ENCODE measurements at regions not wholly inside any gene's neighbourhood (a gene's known extent, or its start where the extent isn't known, plus 50 kb on each side); places are given as distances from the start of the nearest gene placed in this dataset.
"Not testable (repeated sequence)": the region's sequence is repeated elsewhere in the genome, so short reads cannot be mapped to it uniquely, and the experiment has no call there.

DNA sequence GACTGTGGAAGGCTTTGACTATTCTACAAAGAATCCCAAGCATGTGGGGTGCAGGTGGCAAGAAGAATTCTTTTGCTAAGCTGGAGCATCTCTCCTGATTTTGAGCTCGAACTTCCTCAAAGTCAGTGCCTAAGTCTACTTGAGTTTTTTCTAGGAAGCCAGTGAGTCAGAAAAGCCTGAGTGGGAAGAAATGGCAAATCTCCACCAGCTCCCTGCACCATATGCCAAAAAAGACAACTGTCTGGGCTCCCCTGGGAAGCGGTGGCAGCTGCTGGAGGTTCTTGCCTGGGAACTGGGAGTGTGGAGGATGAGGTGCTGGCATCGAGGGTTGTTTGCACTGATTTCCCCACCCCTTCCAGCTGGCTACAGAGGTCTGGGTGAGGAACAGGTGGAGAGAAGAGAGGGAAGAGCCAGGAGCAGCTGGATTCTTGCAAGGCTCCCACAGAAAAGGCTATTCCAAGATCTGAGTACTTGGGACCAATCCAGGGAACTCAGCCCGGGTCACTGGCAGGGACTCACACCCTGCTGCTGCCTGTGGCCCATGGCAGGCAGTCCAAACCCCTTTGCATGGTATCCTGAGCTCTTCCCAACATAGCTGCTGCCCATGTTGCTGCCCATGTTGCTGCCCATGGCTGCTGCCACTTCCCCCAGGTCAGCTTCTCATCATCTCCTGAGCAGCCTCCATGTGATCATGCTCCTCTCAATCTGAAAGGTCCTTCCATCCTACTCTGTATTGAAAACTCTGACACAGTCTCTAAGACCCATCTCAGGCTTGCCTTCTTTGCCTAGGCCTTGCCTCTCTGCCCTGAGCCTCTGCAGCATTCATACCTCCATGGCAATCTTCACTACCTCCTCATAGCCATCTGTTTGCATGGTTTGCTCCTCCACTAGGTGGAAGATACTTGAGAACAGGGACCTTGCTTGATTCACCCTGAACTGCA, 128.3 kb upstream of the SPATS2L start:
- no peak for ATAC-seq

DNA sequence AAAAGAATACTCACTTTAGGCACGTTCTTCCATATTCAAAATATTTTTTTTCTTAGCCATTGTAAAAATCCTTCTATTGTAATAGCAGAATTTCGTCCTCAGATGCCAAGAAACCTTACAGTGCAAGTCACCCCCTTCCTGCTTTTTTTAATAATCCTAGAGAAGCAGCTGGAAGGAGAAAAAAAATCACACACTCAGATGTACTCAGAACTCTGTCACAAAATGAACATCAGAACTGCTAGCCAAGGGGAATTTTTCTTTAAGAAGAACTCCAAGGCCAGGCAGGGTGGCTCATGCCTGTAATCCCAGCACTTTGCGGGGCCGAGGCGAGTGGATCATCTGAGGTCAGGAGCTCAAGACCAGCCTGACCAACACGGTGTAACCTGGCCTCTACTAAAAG, 127.3 kb upstream of the SPATS2L start:
- no peak for ATAC-seq

DNA sequence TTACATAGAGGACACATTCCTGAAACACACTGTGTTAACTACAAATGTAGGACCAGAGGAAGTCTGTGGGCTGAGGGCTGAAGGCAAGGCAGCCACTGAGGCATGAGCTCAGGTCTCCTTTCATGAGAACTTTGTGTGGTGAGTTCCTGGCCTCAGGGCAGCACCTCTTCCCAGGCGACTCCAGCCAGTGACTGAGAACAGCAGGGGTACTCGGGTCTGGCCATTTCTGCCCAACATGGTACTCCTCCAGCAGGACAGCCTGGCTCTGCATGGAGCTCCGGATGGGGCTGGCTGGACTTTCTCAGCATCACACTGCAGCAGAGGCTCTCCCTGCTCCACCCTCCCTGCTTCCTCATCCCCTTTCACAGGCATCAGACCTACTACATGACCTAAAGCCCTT, 125.5 kb upstream of the SPATS2L start:
- ATAC-seq: no peak

DNA sequence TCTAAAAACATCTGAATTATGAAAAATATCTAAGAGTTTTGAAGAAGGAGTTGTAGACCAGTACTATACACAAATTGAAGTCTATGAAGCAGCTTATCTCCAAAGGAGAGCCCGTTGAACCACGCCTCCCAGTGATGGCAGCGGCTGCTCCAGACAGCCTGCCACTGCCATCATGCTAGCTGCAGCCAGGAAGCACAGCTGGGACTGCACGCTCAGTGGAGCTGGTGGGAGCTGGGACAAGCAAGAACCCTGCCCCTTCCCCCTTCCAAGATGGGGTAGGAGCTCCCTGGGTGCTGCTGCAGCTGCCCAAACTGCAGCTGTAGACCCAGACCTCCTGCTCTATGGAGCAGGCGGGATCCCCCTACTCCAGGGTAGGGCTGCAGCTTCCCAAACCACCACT, 124.7 kb upstream of the SPATS2L start:
- ATAC-seq: no peak

DNA sequence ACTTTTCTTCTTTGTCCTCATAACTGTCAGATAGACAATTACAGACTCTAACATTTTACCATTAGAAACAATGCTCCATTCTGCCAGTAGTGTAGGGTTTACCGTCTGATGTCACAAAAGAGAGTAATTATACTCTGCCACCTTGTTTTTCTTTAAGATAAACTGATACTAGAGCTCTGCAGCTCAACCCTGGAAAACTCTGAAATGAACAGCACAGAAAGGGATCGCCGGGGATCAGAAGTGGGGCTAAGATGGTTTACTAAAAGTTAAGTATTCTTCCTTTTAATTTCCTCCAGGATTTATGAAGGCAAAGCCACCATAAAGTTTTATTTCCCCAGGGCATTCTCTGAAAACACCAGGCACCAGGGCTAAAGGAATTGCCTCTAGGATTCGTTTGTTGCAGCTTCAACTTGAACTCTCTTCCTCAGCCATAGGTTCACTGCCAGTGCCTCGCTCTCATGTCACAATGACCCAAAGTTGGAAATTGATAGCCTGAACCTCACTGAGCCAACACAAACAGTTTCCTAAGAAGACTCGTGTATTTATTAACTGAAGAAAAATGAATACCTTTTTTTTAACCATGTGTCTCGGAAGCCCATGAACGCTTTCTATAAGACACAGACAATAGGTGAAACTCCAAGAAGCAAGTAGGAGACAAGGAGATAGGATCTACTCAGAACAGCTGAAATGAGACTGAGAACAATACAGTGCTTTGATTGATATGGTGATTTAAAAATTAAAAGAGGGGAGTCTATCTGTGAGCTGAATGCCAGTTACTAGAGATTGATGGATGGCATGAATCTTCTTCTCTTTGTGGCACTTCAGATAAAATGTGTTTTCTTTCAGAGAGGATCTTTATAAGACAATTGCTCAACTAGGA, 121.5 kb upstream of the SPATS2L start:
- ATAC-seq: no peak

DNA sequence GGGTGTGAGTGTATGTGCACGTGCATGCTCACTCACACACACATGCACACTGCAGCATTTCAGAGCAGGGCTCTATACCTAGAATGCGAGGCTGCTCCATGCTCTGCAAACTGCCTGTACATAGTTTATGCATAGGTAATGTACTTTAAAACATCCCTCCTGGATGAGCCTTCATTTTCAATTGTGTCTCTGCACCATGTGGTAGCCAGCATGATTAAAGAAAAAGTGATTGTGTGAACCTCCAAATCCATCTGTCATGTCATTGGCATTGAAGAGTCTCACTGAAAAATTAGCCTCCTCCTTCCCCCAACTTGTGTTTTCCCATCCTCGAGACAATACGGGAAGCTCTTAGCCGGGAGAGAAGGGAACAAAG, 120.9 kb upstream of the SPATS2L start:
- ATAC-seq: no peak

DNA sequence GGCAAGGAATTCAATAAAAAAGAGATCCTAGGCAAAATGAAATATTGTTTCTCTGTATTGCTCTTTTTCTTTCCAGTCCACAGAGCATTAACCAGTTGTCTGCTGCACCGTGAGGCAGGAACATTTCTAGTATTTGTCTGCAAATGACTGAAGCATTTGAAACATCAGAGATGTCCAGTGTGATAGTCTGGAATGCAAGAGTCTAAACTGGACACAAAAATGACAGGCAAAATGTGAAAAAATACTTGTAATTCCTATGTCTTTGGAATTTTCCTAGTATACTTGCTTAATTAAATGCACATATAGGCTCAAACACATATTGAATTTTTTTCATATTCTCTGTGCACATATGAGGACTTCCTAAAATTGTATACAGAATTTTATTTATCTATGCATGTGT, 120.5 kb upstream of the SPATS2L start:
- no peak for ATAC-seq

DNA sequence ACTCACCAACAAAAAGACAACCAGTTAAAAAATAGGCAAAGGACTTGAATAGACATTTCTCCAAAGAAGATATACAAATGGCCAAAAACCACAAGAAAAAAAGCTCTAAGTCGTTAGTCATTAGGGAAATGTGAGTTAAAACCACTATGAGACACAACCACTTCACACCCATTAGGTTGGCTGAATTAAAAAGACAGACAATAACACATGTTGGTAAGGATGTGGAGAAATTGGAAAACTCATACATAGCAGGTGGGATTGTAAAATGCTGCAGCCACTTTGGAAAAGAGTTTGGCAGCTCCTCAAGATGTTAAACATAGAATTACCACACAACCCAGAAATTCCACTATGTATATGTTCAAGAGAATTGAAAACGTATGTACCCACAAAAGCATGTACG, 117.6 kb upstream of the SPATS2L start:
- ATAC-seq: no peak

DNA sequence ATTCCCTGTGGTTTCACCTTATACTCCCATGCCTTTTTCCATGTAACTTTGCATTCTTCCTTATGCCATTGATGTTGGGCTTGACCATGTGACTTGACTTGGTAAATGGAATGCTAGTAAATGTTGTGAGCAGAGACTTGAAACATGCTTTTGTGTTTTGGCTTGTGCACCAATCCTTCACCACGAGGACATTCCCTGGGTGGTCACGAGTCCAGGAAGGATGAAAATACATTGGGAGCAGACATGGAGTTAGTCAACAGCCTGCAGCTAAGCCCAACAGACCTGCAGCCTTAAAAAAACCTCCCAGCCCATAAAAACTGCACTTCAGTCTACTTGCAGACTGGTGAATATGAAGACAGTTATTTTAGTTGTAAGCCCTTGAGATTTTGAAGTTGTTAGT, 116.5 kb upstream of the SPATS2L start:
- no peak for ATAC-seq

DNA sequence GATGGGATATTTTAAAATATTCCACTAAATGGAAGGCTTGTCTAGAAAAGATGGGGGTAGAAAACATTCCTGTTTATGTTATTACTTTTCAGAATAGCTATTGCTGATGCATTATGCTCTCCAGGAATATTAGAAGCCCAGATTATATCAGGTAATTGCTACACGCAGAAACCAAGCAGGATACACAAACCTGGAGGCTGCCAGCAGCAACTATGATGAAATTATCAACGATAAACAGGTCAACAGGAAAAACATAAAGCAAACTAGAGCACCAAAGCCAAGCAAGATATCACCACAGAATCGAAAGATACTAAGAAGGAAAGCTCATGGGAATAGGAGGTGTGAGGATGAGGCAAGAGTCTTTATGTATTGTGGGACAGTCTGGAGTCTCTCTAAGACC, 113.2 kb upstream of the SPATS2L start:
- ATAC-seq: no peak

DNA sequence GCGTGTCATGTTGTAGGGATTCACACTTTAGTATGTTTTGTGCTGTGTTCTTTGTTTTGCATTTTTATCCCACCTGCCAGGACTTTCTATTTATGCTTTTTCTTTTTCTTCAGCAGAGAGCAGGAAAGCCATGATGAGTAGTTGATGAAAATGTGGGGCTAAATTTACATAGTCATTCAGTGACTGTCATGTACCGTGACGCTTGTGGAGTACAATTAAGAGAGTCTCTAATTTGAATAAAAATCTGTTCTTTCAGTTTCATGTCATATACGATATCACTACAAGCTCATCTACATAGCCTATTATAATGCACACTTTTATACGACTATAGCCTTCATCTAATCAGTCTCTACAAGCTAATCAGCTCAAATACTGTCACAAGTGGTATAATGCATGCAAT, 112.7 kb upstream of the SPATS2L start:
- peak; percentile 78 to 94 for ATAC-seq

DNA sequence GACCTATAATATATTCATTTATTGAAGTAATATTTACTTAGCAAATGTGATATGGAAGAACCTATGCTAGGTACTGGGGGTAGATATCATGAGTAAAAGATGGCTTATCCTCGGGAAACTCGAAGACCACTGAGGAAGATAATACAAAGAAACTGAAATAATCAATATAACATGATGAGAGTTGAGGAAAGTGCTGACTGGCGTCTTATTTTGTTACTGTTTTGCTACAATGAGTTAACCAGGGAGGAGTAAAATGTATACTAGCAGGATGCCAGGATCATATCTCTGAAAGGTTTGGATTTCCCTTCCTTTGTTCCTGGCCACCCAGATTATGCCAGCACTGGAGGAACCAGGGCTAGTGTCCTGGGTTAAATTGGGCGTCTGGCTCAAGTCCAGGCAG, 111.7 kb upstream of the SPATS2L start:
- ATAC-seq: no peak

DNA sequence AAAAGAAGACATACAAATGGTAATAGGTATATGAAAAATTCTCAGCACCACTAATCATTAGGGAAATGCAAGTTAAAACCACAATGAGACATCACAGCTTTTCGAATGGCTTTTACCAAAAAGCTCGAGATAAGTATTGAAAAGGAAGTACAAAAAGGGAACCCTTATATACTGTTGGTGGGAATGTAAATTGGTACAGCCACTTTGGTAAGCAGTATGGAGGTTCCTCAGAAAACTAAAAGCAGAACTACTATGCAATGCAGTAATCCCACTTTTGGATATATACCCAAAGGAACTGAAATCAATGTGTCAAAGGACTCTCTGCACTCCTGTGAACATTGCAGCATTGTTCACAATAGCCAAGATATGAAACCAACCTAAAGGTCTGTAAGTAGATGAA, 107.5 kb upstream of the SPATS2L start:
- no peak for ATAC-seq

DNA sequence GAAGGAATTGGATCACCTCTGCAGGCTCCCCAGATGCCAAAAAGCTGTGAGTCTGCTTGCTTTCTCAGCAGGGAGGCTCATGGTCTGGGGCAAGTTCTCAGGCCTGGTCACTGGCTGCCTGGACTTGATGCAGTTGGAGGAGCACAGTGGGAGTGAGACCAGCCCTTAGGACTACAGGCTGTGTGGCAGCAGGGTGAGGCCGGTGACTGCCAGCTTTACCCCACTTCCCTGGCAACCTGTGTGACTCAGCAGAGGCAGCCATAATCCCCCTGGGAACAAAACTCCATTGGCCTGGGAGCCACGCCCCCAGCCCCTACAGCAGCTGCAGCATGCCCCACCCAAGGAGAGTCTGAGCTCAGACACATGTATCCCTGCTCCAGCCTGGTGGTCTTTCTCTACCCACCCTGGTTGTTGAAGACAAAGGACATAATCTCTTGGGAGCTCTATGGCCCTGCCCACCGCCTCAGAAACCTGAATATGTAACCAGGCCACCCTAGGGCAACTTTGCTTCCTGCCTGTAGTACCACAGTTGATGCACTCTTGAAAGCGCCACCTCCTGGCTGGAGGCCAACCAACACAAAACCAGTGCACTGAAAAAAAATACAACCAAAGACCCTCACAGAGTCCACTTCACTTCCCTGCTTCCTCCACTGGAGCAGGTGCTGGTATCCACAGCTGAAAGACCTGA, 106.8 kb upstream of the SPATS2L start:
- no peak for ATAC-seq

DNA sequence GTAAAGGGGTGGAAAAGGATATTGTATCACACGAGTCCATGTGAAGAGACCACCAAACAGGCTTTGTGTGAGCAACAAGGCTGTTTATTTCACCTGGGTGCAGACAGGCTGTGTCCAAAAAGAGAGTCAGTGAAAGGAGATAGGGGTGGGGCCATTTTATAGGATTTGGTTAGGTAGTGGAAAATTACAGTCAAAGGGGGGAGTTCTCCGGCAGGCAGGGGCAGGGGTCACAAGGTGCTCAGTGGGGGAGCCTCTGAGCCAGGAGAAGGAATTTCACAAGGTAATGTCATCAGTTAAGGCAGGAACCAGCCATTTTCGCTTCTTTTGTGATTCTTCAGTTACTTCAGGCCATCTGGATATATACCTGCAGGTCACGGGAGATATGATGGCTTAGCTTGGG, 104.7 kb upstream of the SPATS2L start:
- not testable (repeated sequence) for ATAC-seq

DNA sequence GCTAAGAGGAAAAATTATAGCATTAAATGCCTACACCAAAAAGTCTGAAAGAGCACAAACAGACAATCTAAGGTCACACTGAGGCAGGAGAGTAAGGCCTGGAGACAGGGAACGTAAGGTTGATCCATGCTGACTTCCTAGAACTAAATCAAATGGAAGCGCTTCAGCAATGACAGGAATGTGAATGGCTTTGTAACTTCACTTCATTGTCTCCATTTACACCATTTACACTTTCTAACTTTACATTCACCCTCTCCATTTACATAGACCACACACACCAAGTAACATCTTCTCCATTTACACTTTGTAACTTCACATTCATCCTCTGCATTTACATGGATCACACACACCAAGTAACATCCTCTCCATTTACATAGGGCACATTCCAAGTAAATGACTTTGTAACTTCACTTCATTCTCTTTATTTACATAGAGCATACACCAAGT, 103.1 kb upstream of the SPATS2L start:
- no peak for ATAC-seq

DNA sequence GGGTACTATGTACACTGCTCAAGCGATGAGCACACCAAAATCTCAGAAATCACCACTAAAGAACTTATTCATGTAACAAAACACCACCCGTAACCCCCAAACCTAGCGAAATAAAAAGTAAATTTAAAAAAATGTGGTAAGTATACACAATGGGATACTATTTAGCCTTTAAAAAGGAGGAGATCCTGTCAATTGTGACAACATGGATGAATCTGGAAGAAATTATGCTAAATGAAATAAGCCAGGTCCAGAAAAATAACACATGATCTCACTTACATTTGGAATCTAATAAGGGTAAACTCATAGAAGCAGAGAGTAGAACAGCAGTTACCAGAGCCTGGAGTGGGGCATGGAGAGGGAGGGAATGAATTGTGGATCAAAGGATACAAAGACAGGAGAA, 98.5 kb upstream of the SPATS2L start:
- no peak for ATAC-seq

DNA sequence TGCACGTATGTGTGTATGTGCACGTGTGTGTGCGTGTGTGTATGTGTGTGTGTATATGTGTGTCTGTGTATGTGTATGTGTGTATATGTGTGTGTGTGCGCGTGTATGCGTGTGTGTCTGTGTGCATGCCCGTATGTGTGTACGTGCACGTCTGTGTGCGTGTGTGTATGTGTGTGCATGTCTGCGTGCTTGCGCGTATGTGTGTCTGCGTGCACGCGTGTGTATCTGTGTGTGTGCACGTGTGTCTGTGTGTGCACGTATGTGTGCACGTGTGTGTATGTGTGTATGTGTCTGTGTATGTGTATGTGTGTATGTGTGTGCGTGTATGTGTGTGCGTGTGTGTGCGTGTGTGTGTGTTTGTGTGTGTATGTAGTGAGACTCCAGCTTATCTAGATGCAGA, 97.5 kb upstream of the SPATS2L start:
- no peak for ATAC-seq

DNA sequence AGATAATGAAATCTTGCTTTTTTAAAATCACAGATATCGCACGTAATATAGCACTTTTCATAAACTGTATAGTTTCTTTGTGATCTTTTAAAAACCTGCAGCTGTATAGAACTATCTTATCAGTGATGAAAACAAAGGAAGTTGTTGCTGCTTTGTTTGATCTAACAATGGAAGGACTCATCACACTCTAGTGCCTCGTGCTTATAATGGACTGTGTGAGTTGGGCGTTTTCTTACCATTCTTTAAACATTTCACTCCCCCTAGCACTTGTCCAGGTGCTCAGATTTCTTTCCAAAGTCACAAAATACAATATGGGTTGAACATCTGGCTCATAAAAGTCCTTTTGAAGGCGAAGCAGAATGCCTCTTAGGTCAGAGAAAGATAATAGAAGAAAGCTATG, 94.8 kb upstream of the SPATS2L start:
- no peak for ATAC-seq

DNA sequence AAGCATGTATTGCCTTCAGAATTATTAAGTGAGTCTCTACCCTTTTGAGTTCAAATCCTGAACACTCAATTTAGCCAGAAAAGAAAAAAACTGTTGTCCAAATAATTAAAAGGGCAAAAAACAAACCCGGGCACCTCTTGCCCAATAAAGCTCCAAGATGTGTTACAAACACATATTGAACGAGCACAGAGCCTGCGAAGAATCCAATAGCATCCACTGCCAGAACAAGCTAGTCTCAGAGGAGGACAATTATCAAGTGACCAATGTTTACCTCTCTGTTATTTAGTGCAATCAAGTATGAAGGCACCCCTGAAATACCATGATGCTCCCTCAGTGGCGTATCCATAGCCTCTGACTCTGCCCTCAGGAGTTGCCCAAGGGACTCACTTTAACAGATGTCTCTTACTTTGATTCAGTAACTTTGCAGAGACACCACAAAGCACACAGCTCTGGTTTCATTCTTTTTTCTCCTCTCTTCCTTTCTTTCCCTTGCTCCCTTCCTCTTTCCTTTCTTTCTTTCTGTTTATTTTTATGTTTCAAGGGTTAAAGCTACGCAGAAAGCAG, 93.5 kb upstream of the SPATS2L start:
- no peak for ATAC-seq

DNA sequence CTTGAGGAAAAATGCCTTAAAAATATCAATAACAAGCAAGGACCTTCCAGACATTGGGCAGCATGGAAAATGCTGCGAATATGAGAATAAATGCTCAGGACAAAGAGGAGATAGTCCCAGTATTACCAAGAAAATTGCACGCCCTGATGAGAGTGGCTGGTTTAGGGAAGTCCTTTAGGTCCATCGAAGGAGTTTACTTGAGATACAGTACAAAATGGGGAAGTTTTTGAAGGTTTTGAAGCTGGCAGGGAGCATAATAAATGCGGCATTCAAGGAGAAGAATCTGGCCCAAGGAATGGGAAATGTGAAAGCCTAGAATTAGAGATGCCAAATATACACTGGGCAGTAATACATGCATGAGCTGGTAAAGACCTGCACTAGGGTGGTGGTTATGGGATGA, 90.2 kb upstream of the SPATS2L start:
- ATAC-seq: no peak

DNA sequence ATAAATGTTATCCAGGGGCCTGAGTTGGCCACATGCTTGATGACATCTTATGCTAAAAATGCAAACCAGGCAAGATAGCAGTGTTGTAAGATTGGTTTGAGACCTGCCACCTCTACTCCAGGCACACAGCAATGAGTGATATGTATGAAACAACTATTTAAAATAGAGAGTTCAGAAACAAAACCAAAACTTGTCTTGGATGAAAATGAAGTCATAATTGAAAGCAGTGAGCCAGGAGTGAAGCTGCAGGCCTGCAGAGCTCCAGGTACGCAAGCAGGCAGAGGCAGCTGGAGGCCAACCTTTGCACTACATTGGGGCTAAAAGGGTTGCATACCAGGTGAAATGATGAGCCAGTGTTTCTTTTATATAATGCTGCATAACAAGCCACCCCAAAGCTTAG, 89.2 kb upstream of the SPATS2L start:
- no peak for ATAC-seq

DNA sequence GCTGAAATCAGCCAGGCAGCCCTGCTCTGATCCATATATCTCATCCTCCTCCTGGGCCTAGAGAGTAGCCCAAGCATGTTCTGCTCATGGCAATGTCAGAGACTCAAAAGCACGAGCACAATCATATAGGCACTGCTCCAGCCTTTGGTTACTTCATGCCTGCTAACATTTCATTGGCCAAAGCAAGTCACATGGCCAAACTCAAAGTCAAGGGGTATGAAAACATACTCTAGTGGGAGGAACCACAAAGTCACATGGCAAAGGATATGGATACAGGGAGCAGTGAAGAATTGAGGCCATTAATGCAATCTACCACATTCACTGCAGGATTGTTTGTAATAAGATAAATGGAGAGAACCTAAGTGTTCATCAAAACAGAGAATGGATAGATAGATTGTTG, 87.8 kb upstream of the SPATS2L start:
- ATAC-seq: no peak
